ENCODE measurements at regions not wholly inside any gene's neighbourhood (a gene's known extent, or its start where the extent isn't known, plus 50 kb on each side); places are given as distances from the start of the nearest gene placed in this dataset.
"Not testable (repeated sequence)": the region's sequence is repeated elsewhere in the genome, so short reads cannot be mapped to it uniquely, and the experiment has no call there.

DNA sequence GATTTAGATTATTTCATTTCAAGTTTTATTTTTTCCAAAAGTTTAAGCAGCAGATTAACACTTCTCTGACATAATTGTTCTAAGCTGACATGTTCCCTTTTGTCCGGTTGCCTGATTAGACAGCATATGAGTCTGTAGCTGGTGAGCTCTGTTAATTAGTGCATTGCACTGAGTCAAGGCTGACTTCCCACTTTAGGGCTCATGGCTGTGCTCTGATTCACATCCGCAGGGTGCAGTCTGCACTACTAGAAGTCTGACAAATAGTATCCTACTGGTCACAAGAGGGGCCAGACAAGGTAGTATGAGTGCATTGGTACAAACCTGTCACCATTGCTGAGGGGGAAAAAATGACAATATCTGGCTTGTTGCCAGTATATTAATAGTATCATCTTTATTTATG, 443.9 kb upstream of the ZNF804A start:
- H3K4me1 ChIP-seq: no peaks in the 10 kb centered on the region
- no peak for TF ChIP-seq EP300 (IDR thresholded peaks at IDR 0.05)
- TF ChIP-seq POLR2A (IDR thresholded peaks at IDR 0.05): no peak
- TF ChIP-seq POLR2AphosphoS5 (IDR thresholded peaks at IDR 0.05): no peak
- TF ChIP-seq, protein P1, sequence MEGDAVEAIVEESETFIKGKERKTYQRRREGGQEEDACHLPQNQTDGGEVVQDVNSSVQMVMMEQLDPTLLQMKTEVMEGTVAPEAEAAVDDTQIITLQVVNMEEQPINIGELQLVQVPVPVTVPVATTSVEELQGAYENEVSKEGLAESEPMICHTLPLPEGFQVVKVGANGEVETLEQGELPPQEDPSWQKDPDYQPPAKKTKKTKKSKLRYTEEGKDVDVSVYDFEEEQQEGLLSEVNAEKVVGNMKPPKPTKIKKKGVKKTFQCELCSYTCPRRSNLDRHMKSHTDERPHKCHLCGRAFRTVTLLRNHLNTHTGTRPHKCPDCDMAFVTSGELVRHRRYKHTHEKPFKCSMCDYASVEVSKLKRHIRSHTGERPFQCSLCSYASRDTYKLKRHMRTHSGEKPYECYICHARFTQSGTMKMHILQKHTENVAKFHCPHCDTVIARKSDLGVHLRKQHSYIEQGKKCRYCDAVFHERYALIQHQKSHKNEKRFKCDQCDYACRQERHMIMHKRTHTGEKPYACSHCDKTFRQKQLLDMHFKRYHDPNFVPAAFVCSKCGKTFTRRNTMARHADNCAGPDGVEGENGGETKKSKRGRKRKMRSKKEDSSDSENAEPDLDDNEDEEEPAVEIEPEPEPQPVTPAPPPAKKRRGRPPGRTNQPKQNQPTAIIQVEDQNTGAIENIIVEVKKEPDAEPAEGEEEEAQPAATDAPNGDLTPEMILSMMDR (IDR thresholded peaks at IDR 0.05): no peak
- no peak overlapping the region for H3K4me3 ChIP-seq
- ATAC-seq (ENCODE audit: low FRiP score in 2 of 2): no peak
- peaks cover 0 to 6% (median 0%) of the 10 kb centered on the region in 4 donors for H3K9me3 ChIP-seq
- no peak overlapping the region for H3K27ac ChIP-seq
- no peaks in the 10 kb centered on the region for H3K36me3 ChIP-seq
- WGBS, 2 donors: 78 to 89% methylated on average over 2 of the region's 2 CpGs
- H3K27me3 ChIP-seq: no peaks in the 10 kb centered on the region
- DNase-seq: no peak

DNA sequence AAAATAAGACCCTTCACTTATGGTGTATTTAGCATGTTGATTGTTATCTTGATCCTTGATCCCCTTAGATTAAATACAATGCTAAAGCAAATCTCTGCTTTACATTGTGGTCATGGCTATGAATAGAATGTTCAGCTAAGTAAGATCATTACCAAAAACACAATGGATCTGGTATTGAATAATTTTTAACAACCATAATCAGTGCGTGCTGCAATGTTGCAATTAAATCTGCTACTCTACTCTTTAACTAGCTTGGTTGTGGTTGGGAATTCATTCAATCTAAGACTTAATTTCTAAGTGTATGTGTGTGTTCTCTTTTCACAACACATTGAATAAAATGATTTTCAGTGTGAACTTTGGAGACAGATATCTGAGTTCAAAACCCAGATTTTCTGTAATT, 442.5 kb upstream of the ZNF804A start:
- H3K36me3 ChIP-seq: no peaks in the 10 kb centered on the region
- no peak overlapping the region for H3K27ac ChIP-seq
- no peak for TF ChIP-seq POLR2AphosphoS5 (IDR thresholded peaks at IDR 0.05)
- no peak for TF ChIP-seq EP300 (IDR thresholded peaks at IDR 0.05)
- H3K4me3 ChIP-seq: no peak overlapping the region
- H3K4me1 ChIP-seq: no peaks in the 10 kb centered on the region
- no peak for ATAC-seq (ENCODE audit: low FRiP score in 2 of 2)
- H3K27me3 ChIP-seq: no peaks in the 10 kb centered on the region
- 86 to 97% methylated on average over 1 of the region's 1 CpG for WGBS, 2 donors
- no peaks in the 10 kb centered on the region for H3K9me3 ChIP-seq
- DNase-seq: no peak

DNA sequence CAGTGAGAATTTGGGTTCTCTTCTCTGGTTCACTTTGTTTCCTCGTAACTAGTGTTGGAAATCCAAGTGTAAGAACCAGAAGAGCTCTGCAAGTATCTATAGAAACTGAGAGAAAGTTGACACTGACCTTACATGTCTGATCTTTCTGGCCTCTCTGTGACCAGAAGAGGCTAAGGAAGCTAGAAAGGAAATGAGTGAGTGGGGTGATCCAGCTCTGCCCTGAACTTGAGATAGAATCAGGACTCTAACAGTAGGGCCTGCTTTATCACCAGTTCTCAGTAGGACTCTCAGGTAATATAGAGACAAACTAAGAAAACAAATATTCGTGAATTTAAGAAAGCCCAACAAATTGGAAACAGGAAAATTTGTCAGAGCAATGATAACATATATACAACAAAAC, 441.2 kb upstream of the ZNF804A start:
- no peak for ATAC-seq (ENCODE audit: low FRiP score in 2 of 2)
- Histone ChIP-seq H3K4me3 (no peak overlapping the region), H3K9me3 (no peaks in the 10 kb centered on the region), H3K27me3 (no peaks in the 10 kb centered on the region), H3K36me3 (no peaks in the 10 kb centered on the region), H3K4me1 (no peaks in the 10 kb centered on the region), H3K27ac (no peak overlapping the region)
- 28 to 43% methylated on average over 2 of the region's 2 CpGs for WGBS, 2 donors
- DNase-seq: no peak
- TF ChIP-seq POLR2A (IDR thresholded peaks at IDR 0.05): no peak
- TF ChIP-seq, protein P1 (IDR thresholded peaks at IDR 0.05): no peak
- no peak for TF ChIP-seq POLR2AphosphoS5 (IDR thresholded peaks at IDR 0.05)
- TF ChIP-seq EP300 (IDR thresholded peaks at IDR 0.05): no peak

DNA sequence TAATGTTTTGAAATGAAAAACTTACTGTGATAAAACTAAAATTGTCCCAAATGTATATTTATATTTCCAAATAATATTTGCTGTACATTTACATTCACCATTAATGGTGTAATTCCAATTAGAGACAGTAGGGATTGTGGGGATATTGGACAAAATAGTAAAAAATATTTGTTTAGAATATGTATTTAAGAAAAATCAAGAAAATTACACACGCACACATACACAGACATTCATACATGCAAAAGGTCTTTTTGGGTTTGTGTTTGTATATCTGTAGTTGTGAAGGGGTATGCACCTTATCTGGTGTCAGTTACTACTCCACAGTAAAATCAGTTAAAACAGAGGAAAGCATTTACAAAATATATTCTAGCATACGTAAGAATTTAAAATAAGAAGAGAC, 435.9 kb upstream of the ZNF804A start:
- no peak for TF ChIP-seq EP300 (IDR thresholded peaks at IDR 0.05)
- TF ChIP-seq POLR2AphosphoS5 (IDR thresholded peaks at IDR 0.05): no peak
- TF ChIP-seq, protein P1 (IDR thresholded peaks at IDR 0.05): no peak
- no peak for TF ChIP-seq POLR2A (IDR thresholded peaks at IDR 0.05)
- DNase-seq: no peak

DNA sequence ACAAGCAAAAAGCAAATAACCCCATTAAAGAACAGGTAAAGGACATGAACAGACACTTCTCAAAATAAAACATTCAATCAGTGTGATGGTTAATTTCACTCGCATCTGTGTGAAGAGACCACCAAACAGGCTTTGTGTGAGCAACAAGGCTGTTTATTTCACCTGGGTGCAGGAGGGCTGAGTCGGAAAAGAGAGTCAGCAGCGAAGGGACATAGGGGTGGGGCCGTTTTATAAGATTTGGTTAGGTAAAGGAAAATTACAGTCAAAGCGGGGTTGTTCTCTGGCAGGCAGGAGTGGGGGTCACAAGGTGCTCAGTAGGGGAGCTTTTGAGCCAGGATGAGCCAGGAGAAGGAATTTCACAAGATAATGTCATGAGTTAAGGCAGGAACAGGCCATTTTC, 429.5 kb upstream of the ZNF804A start:
- H3K36me3 ChIP-seq, DNase-seq: not testable (repeated sequence)
- 74 to 84% methylated on average over 5 of the region's 5 CpGs for WGBS, 2 donors

More for the DNA sequence above, 435.9 kb upstream of the ZNF804A start:
- 81 to 86% methylated on average over 2 of the region's 2 CpGs for WGBS, 2 donors
- H3K36me3 ChIP-seq: no peaks in the 10 kb centered on the region
- H3K4me3 ChIP-seq: no peak overlapping the region
- no peak for ATAC-seq (ENCODE audit: low FRiP score in 2 of 2)
- no peaks in the 10 kb centered on the region for H3K27me3 ChIP-seq
- H3K4me1 ChIP-seq: no peaks in the 10 kb centered on the region
- no peaks in the 10 kb centered on the region for H3K9me3 ChIP-seq
- H3K27ac ChIP-seq: no peak overlapping the region

DNA sequence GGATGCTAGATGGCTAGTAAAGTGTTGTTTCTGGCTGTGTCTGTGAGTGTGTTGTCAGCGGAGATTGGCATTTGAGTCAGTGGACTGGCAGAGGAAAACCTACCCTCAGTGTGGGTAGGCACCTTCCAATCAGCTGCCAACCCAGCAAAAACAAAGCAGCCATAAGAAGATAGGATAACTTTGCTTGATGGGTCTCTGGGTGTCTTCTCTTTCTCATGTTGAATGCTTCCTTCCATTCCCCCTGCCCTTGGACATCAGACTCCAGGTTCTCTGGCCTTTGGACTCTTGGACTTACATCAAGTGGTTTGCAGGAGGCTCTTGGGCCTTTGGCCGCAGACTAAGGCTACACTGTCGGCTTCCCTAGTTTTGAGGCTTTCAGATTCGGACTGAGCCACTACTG, 429.0 kb upstream of the ZNF804A start:
- no peak for TF ChIP-seq EP300 (IDR thresholded peaks at IDR 0.05)
- TF ChIP-seq, protein P1 (IDR thresholded peaks at IDR 0.05): no peak
- TF ChIP-seq POLR2AphosphoS5 (IDR thresholded peaks at IDR 0.05): no peak
- no peak for TF ChIP-seq POLR2A (IDR thresholded peaks at IDR 0.05)
- Histone ChIP-seq H3K4me3 (no peak overlapping the region), H3K27ac (no peak overlapping the region), H3K36me3 (no peaks in the 10 kb centered on the region), H3K4me1 (no peaks in the 10 kb centered on the region), H3K27me3 (no peaks in the 10 kb centered on the region), H3K9me3 (peaks cover 0 to 8% (median 0%) of the 10 kb centered on the region in 4 donors)
- WGBS, 2 donors: 90 to 95% methylated on average over 4 of the region's 4 CpGs
- DNase-seq (no peak), ATAC-seq (ENCODE audit: low FRiP score in 2 of 2) (no peak)

More for the DNA sequence above, 429.5 kb upstream of the ZNF804A start:
- H3K9me3 ChIP-seq; H3K4me1 ChIP-seq; H3K4me3 ChIP-seq; H3K27me3 ChIP-seq; H3K27ac ChIP-seq; ATAC-seq (ENCODE audit: low FRiP score in 2 of 2): not testable (repeated sequence)
